ENCODE measurements at regions not wholly inside any gene's neighbourhood (a gene's known extent, or its start where the extent isn't known, plus 50 kb on each side); places are given as distances from the start of the nearest gene placed in this dataset.

- DNase-seq, result no peak
Observed at GRCh38 chr4:13942977-13943376, 315.5 kb upstream of the BOD1L1 start.

GRCh38 chr4:13944095-13944511 is 316.6 kb upstream of the BOD1L1 start:
- DNase-seq, result peak in 3 of 14 donors; percentile 14 to 95 (median 49)

- DNase-seq, result no peak
Observed at GRCh38 chr4:13947921-13948320, 320.4 kb upstream of the BOD1L1 start.

- no peak for DNase-seq
Observed at GRCh38 chr4:13950491-13950890, 323.0 kb upstream of the BOD1L1 start.

GRCh38 chr4:13953083-13953482 is 325.6 kb upstream of the BOD1L1 start:
- no peak for DNase-seq

GRCh38 chr4:13955551-13955950 is 328.0 kb upstream of the BOD1L1 start:
- DNase-seq, result no peak

GRCh38 chr4:13956947-13957346 is 329.4 kb upstream of the BOD1L1 start:
- no peak for DNase-seq

- DNase-seq, result no peak
Observed at GRCh38 chr4:13957871-13958270, 330.3 kb upstream of the BOD1L1 start.

GRCh38 chr4:13963601-13964000 is 336.1 kb upstream of the BOD1L1 start:
- DNase-seq, result no peak

GRCh38 chr4:13966231-13967195 is 339.0 kb upstream of the BOD1L1 start:
- no peak for DNase-seq

GRCh38 chr4:13968723-13969122 is 341.2 kb upstream of the BOD1L1 start:
- DNase-seq, result no peak

GRCh38 chr4:13970349-13970748 is 342.8 kb upstream of the BOD1L1 start:
- no peak for DNase-seq

- no peak for DNase-seq
Observed at GRCh38 chr4:13977746-13978145, 350.2 kb upstream of the BOD1L1 start.

- DNase-seq, result peak in 1 of 14 donors; percentile 7
Observed at GRCh38 chr4:13980317-13981310, 353.1 kb upstream of the BOD1L1 start.

GRCh38 chr4:13981499-13981898 is 354.0 kb upstream of the BOD1L1 start:
- DNase-seq, result no peak

GRCh38 chr4:13982010-13982409 is 354.5 kb upstream of the BOD1L1 start:
- no peak for DNase-seq

- no peak for DNase-seq
Observed at GRCh38 chr4:13983189-13983790, 355.8 kb upstream of the BOD1L1 start.

- DNase-seq, result no peak
Observed at GRCh38 chr4:13984991-13985800, 357.7 kb upstream of the BOD1L1 start.

- DNase-seq, result peak in 1 of 14 donors; percentile 0
Observed at GRCh38 chr4:13985837-13986236, 358.3 kb upstream of the BOD1L1 start.

GRCh38 chr4:13986548-13986947 is 359.0 kb upstream of the BOD1L1 start:
- no peak for DNase-seq
